ENCODE measurements at regions not wholly inside any gene's neighbourhood (a gene's known extent, or its start where the extent isn't known, plus 50 kb on each side); places are given as distances from the start of the nearest gene placed in this dataset.

- H3K9ac ChIP-seq (ENCODE audit: low read depth in 1 of 2, low read length in 2 of 2), result no peak overlapping the region
- no peak overlapping the region for H3K4me3 ChIP-seq (ENCODE audit: low read length in 2 of 2)
- H3K4me1 ChIP-seq (ENCODE audit: control insufficient read depth in 2 of 2, insufficient read depth in 2 of 2, low read length in 2 of 2), result no peaks in the 10 kb centered on the region
- H3K9me3 ChIP-seq (ENCODE audit: control insufficient read depth in 2 of 2, low read length in 2 of 2), result no peaks in the 10 kb centered on the region
- no peaks in the 10 kb centered on the region for H3K27me3 ChIP-seq (ENCODE audit: control insufficient read depth in 2 of 2, insufficient read depth in 2 of 2, low read length in 2 of 2)
- H3K36me3 ChIP-seq (ENCODE audit: control insufficient read depth in 2 of 2, insufficient read depth in 2 of 2, low read length in 2 of 2), result no peaks in the 10 kb centered on the region
- H3K27ac ChIP-seq (ENCODE audit: low read depth in 2 of 2, low read length in 2 of 2), result no peak overlapping the region
Measured at GRCh38 chr15:70219966-70220365, 122.2 kb upstream of the TLE3 start.

GRCh38 chr15:70219256-70219895 lies 121.7 kb upstream of the TLE3 start:
- no peak overlapping the region for H3K9ac ChIP-seq (ENCODE audit: low read depth in 1 of 2, low read length in 2 of 2)
- no peaks in the 10 kb centered on the region for H3K9me3 ChIP-seq (ENCODE audit: control insufficient read depth in 2 of 2, low read length in 2 of 2)
- no peak overlapping the region for H3K27ac ChIP-seq (ENCODE audit: low read depth in 2 of 2, low read length in 2 of 2)
- H3K4me1 ChIP-seq (ENCODE audit: control insufficient read depth in 2 of 2, insufficient read depth in 2 of 2, low read length in 2 of 2), result no peaks in the 10 kb centered on the region
- no peaks in the 10 kb centered on the region for H3K27me3 ChIP-seq (ENCODE audit: control insufficient read depth in 2 of 2, insufficient read depth in 2 of 2, low read length in 2 of 2)
- no peaks in the 10 kb centered on the region for H3K36me3 ChIP-seq (ENCODE audit: control insufficient read depth in 2 of 2, insufficient read depth in 2 of 2, low read length in 2 of 2)
- no peak overlapping the region for H3K4me3 ChIP-seq (ENCODE audit: low read length in 2 of 2)

GRCh38 chr15:70217226-70218160 lies 119.8 kb upstream of the TLE3 start:
- Histone ChIP-seq H3K4me1 (ENCODE audit: control insufficient read depth in 2 of 2, insufficient read depth in 2 of 2, low read length in 2 of 2) (no peaks in the 10 kb centered on the region), H3K36me3 (ENCODE audit: control insufficient read depth in 2 of 2, insufficient read depth in 2 of 2, low read length in 2 of 2) (no peaks in the 10 kb centered on the region), H3K9me3 (ENCODE audit: control insufficient read depth in 2 of 2, low read length in 2 of 2) (no peaks in the 10 kb centered on the region), H3K27ac (ENCODE audit: low read depth in 2 of 2, low read length in 2 of 2) (no peak overlapping the region), H3K27me3 (ENCODE audit: control insufficient read depth in 2 of 2, insufficient read depth in 2 of 2, low read length in 2 of 2) (no peaks in the 10 kb centered on the region), H3K4me3 (ENCODE audit: low read length in 2 of 2) (no peak overlapping the region), H3K9ac (ENCODE audit: low read depth in 1 of 2, low read length in 2 of 2) (no peak overlapping the region)

- no peaks in the 10 kb centered on the region for H3K27me3 ChIP-seq (ENCODE audit: control insufficient read depth in 2 of 2, insufficient read depth in 2 of 2, low read length in 2 of 2)
- no peak overlapping the region for H3K9ac ChIP-seq (ENCODE audit: low read depth in 1 of 2, low read length in 2 of 2)
- H3K36me3 ChIP-seq (ENCODE audit: control insufficient read depth in 2 of 2, insufficient read depth in 2 of 2, low read length in 2 of 2), result no peaks in the 10 kb centered on the region
- no peak overlapping the region for H3K27ac ChIP-seq (ENCODE audit: low read depth in 2 of 2, low read length in 2 of 2)
- no peaks in the 10 kb centered on the region for H3K9me3 ChIP-seq (ENCODE audit: control insufficient read depth in 2 of 2, low read length in 2 of 2)
- no peaks in the 10 kb centered on the region for H3K4me1 ChIP-seq (ENCODE audit: control insufficient read depth in 2 of 2, insufficient read depth in 2 of 2, low read length in 2 of 2)
- H3K4me3 ChIP-seq (ENCODE audit: low read length in 2 of 2), result no peak overlapping the region
Measured at GRCh38 chr15:70215951-70216350, 118.2 kb upstream of the TLE3 start.

DNA sequence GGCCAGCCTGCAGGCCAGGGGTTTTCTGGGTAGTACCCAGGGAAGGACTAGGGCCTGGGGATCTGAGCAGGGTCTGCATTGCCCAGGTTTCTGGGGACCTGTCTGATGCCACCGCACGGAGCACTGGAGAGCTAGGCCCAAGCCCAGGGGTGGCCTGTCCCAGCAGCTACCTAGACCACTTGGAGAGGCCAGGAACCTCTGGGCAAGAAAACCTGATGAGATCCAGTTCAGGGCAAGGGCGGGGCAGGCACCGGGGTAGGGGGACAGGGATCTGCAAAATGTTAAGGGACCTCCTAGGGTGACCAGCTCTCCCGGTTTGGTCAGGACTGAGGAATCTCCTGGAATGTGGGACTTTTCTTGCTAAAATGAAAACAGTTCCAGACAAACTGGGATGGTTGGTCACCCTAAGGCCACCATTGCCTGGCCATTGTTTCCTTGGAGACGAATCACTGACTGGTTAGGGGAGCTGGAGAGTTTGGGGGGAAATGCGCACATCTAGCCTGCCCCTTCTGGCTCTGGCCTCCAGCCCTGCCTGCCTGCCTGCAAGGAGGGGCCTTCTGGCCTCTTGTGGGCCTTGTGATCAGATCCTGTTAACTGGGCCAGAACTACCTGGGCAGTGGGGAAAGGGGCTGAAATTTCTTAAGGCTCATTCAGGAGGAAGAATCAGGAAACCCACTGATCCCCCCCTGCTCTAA lies 117.4 kb upstream of the TLE3 start:
- H3K4me3 ChIP-seq (ENCODE audit: low read length in 2 of 2), result no peak overlapping the region
- no peaks in the 10 kb centered on the region for H3K36me3 ChIP-seq (ENCODE audit: control insufficient read depth in 2 of 2, insufficient read depth in 2 of 2, low read length in 2 of 2)
- H3K27me3 ChIP-seq (ENCODE audit: control insufficient read depth in 2 of 2, insufficient read depth in 2 of 2, low read length in 2 of 2), result no peaks in the 10 kb centered on the region
- H3K9me3 ChIP-seq (ENCODE audit: control insufficient read depth in 2 of 2, low read length in 2 of 2), result no peaks in the 10 kb centered on the region
- no peak overlapping the region for H3K9ac ChIP-seq (ENCODE audit: low read depth in 1 of 2, low read length in 2 of 2)
- no peak overlapping the region for H3K27ac ChIP-seq (ENCODE audit: low read depth in 2 of 2, low read length in 2 of 2)
- H3K4me1 ChIP-seq (ENCODE audit: control insufficient read depth in 2 of 2, insufficient read depth in 2 of 2, low read length in 2 of 2), result no peaks in the 10 kb centered on the region

GRCh38 chr15:70214276-70214675 lies 116.6 kb upstream of the TLE3 start:
- no peaks in the 10 kb centered on the region for H3K9me3 ChIP-seq (ENCODE audit: control insufficient read depth in 2 of 2, low read length in 2 of 2)
- no peak overlapping the region for H3K9ac ChIP-seq (ENCODE audit: low read depth in 1 of 2, low read length in 2 of 2)

DNA sequence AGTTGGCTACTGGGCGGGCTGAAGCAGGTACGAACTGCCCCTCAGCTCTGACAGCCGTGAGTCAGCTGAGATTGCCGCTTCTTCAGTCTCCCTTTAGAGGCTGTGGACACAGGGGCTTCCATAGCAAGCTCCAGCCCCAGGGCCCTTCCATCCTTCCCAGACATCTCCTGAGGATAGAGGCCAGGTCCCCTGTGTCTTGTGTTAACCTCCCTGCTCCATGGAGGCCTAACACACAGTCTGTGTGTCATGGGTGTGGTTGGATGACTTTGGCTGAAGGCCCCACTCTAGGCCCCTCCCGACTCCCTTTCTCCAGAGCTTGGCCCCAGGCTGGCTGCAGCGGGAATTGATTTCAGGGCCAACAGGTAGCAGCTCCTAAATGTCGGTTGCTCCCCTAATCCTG lies 116.1 kb upstream of the TLE3 start:
- Histone ChIP-seq H3K27me3 (ENCODE audit: control insufficient read depth in 2 of 2, insufficient read depth in 2 of 2, low read length in 2 of 2) (no peaks in the 10 kb centered on the region), H3K36me3 (ENCODE audit: control insufficient read depth in 2 of 2, insufficient read depth in 2 of 2, low read length in 2 of 2) (no peaks in the 10 kb centered on the region), H3K27ac (ENCODE audit: low read depth in 2 of 2, low read length in 2 of 2) (no peak overlapping the region)

More at GRCh38 chr15:70214276-70214675, 116.6 kb upstream of the TLE3 start:
- Histone ChIP-seq H3K27ac (ENCODE audit: low read depth in 2 of 2, low read length in 2 of 2) (no peak overlapping the region), H3K27me3 (ENCODE audit: control insufficient read depth in 2 of 2, insufficient read depth in 2 of 2, low read length in 2 of 2) (no peaks in the 10 kb centered on the region), H3K36me3 (ENCODE audit: control insufficient read depth in 2 of 2, insufficient read depth in 2 of 2, low read length in 2 of 2) (no peaks in the 10 kb centered on the region), H3K4me3 (ENCODE audit: low read length in 2 of 2) (no peak overlapping the region), H3K4me1 (ENCODE audit: control insufficient read depth in 2 of 2, insufficient read depth in 2 of 2, low read length in 2 of 2) (no peaks in the 10 kb centered on the region)

GRCh38 chr15:70212963-70213315 lies 115.2 kb upstream of the TLE3 start:
- no peaks in the 10 kb centered on the region for H3K27me3 ChIP-seq (ENCODE audit: control insufficient read depth in 2 of 2, insufficient read depth in 2 of 2, low read length in 2 of 2)
- no peaks in the 10 kb centered on the region for H3K36me3 ChIP-seq (ENCODE audit: control insufficient read depth in 2 of 2, insufficient read depth in 2 of 2, low read length in 2 of 2)
- H3K9me3 ChIP-seq (ENCODE audit: control insufficient read depth in 2 of 2, low read length in 2 of 2), result no peaks in the 10 kb centered on the region
- H3K4me1 ChIP-seq (ENCODE audit: control insufficient read depth in 2 of 2, insufficient read depth in 2 of 2, low read length in 2 of 2), result no peaks in the 10 kb centered on the region
- H3K9ac ChIP-seq (ENCODE audit: low read depth in 1 of 2, low read length in 2 of 2), result no peak overlapping the region
- H3K27ac ChIP-seq (ENCODE audit: low read depth in 2 of 2, low read length in 2 of 2), result no peak overlapping the region
- H3K4me3 ChIP-seq (ENCODE audit: low read length in 2 of 2), result no peak overlapping the region

More for the DNA sequence above, 116.1 kb upstream of the TLE3 start:
- H3K4me3 ChIP-seq (ENCODE audit: low read length in 2 of 2), result no peak overlapping the region
- no peaks in the 10 kb centered on the region for H3K4me1 ChIP-seq (ENCODE audit: control insufficient read depth in 2 of 2, insufficient read depth in 2 of 2, low read length in 2 of 2)
- H3K9ac ChIP-seq (ENCODE audit: low read depth in 1 of 2, low read length in 2 of 2), result no peak overlapping the region
- H3K9me3 ChIP-seq (ENCODE audit: control insufficient read depth in 2 of 2, low read length in 2 of 2), result no peaks in the 10 kb centered on the region

DNA sequence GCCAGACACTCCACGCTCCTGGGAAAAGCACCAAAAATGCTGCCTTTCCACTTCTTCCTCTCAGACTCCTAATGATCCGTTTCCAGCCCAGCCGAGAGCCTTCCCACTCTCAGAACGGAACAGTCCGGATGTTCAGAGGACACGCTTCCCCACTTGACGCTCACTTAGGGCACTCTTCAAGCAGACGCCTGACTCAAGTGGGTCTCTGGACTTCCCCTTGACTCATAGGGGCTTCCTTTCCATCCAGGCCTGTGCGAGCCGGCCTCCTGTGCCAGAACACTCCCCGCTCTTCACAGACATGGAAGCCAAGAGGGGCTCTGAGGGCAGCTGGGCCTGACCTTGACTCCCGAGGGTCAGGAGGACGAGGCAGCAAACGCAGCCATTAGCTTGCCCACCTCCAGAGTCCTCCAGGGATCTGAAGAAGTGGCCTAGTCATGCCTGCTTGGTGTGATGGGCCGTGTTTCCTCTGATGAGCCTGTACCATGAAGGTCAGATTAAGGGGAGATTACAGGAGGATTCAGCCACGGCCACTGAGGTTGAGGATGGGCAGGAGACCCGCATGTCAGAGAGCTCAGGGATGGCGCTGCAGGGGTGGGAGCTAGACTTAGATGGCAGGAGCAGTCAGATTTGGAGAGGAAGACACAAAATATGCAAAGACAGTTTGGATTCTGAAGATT lies 114.7 kb upstream of the TLE3 start:
- H3K9ac ChIP-seq (ENCODE audit: low read depth in 1 of 2, low read length in 2 of 2), result no peak overlapping the region
- H3K9me3 ChIP-seq (ENCODE audit: control insufficient read depth in 2 of 2, low read length in 2 of 2), result no peaks in the 10 kb centered on the region
- H3K27me3 ChIP-seq (ENCODE audit: control insufficient read depth in 2 of 2, insufficient read depth in 2 of 2, low read length in 2 of 2), result no peaks in the 10 kb centered on the region
- H3K4me1 ChIP-seq (ENCODE audit: control insufficient read depth in 2 of 2, insufficient read depth in 2 of 2, low read length in 2 of 2), result no peaks in the 10 kb centered on the region
- no peak overlapping the region for H3K4me3 ChIP-seq (ENCODE audit: low read length in 2 of 2)
- no peak overlapping the region for H3K27ac ChIP-seq (ENCODE audit: low read depth in 2 of 2, low read length in 2 of 2)
- no peaks in the 10 kb centered on the region for H3K36me3 ChIP-seq (ENCODE audit: control insufficient read depth in 2 of 2, insufficient read depth in 2 of 2, low read length in 2 of 2)

Measured in mucosa of rectum (tissue), 2 donors.